ENCODE measurements at regions not wholly inside any gene's neighbourhood (a gene's known extent, or its start where the extent isn't known, plus 50 kb on each side); places are given as distances from the start of the nearest gene placed in this dataset.

- Histone ChIP-seq H3K4me1 (no peaks in the 10 kb centered on the region), H3K4me3 (no peak overlapping the region), H3K36me3 (no peaks in the 10 kb centered on the region), H3K27ac (no peak overlapping the region), H3K27me3 (no peaks in the 10 kb centered on the region), H3K9me3 (no peaks in the 10 kb centered on the region)
- TF ChIP-seq POLR2A (IDR thresholded peaks at IDR 0.05) (no peak), CTCF (IDR thresholded peaks at IDR 0.05) (no peak), EP300 (IDR thresholded peaks at IDR 0.05) (no peak)
- no peak for DNase-seq (ENCODE audit: low spot score in 2 of 2)
- whole genome bisulfite sequencing, 2 donors: 87 to 91% methylated on average over 4 of the region's 4 CpGs
Measured at GRCh38 chr3:79845546-79845945, 77.7 kb upstream of the ROBO1 start.

GRCh38 chr3:79844176-79844575, 76.4 kb upstream of the ROBO1 start:
- no peak overlapping the region for H3K4me3 ChIP-seq
- no peaks in the 10 kb centered on the region for H3K27me3 ChIP-seq
- H3K9me3 ChIP-seq: no peaks in the 10 kb centered on the region
- H3K27ac ChIP-seq: no peak overlapping the region
- TF ChIP-seq EP300 (IDR thresholded peaks at IDR 0.05) (no peak), POLR2A (IDR thresholded peaks at IDR 0.05) (no peak), CTCF (IDR thresholded peaks at IDR 0.05) (no peak)
- 70 to 75% methylated on average over 2 of the region's 2 CpGs for WGBS, 2 donors
- no peak for DNase-seq (ENCODE audit: low spot score in 2 of 2)
- H3K4me1 ChIP-seq: no peaks in the 10 kb centered on the region
- H3K36me3 ChIP-seq: no peaks in the 10 kb centered on the region

DNA sequence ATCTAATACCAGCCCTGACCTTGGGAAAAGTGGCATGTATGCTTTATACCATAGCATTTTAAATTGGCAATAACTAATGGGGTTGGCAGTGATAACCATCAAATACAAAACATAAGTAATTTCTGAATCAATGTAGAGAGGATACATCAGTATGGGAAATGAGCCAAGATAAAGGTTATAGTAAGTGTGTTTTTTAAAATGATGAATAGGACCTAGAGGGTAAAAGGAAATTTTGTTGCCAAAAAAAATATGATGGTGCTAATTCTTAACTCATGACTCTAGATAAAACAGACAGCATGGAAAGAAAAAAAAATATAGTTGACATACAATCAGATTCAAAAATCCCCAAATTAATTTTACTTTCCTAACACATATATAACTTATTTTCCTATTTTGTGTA, 75.4 kb upstream of the ROBO1 start:
- TF ChIP-seq CTCF (IDR thresholded peaks at IDR 0.05): no peak
- TF ChIP-seq POLR2A (IDR thresholded peaks at IDR 0.05): no peak
- Histone ChIP-seq H3K27me3 (no peaks in the 10 kb centered on the region), H3K36me3 (no peaks in the 10 kb centered on the region), H3K4me1 (no peaks in the 10 kb centered on the region), H3K27ac (no peak overlapping the region), H3K4me3 (no peak overlapping the region), H3K9me3 (no peaks in the 10 kb centered on the region)
- DNase-seq (ENCODE audit: low spot score in 2 of 2): no peak

GRCh38 chr3:79835701-79836100, 67.9 kb upstream of the ROBO1 start:
- no peak overlapping the region for H3K27ac ChIP-seq
- WGBS, 2 donors: 65 to 74% methylated on average over 4 of the region's 4 CpGs
- H3K4me1 ChIP-seq: no peaks in the 10 kb centered on the region
- H3K9me3 ChIP-seq: peaks cover 0 to 6% (median 0%) of the 10 kb centered on the region in 4 donors
- H3K36me3 ChIP-seq: no peaks in the 10 kb centered on the region
- TF ChIP-seq POLR2A (IDR thresholded peaks at IDR 0.05) (no peak), EP300 (IDR thresholded peaks at IDR 0.05) (no peak), CTCF (IDR thresholded peaks at IDR 0.05) (no peak)
- no peaks in the 10 kb centered on the region for H3K27me3 ChIP-seq
- H3K4me3 ChIP-seq: no peak overlapping the region
- no peak for DNase-seq (ENCODE audit: low spot score in 2 of 2)

DNA sequence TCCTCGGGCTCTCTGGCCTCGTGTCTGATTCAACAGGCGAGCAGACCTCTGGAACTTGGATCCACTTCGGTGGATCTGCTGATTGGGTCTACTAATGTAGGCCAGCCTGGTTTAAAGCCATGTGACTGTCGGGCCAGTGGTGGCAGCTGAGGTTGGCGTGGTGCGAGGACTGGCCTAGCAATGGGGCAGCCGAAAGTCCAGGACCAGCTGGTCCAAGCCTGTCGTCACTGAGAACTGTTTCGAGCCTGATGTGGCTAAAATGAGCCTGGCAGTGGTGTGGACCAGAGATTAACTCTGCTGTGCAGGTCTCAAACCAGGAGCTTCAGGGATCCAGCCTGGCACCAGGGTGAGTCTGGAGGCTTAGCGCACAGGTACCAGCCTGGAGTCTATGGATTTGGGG, 56.4 kb upstream of the ROBO1 start:
- no peak for DNase-seq (ENCODE audit: low spot score in 2 of 2)
- Histone ChIP-seq H3K36me3 (no peaks in the 10 kb centered on the region), H3K27ac (no peak overlapping the region), H3K27me3 (no peaks in the 10 kb centered on the region), H3K9me3 (peaks cover 0 to 5% (median 0%) of the 10 kb centered on the region in 4 donors), H3K4me1 (no peaks in the 10 kb centered on the region), H3K4me3 (no peak overlapping the region)
- 82 to 88% methylated on average over 11 of the region's 11 CpGs for WGBS, 2 donors
- no peak for TF ChIP-seq POLR2A (IDR thresholded peaks at IDR 0.05)
- TF ChIP-seq CTCF (IDR thresholded peaks at IDR 0.05): no peak

Data from tibial nerve (tissue), 4 donors.